ENCODE measurements at regions not wholly inside any gene's neighbourhood (a gene's known extent, or its start where the extent isn't known, plus 50 kb on each side); places are given as distances from the start of the nearest gene placed in this dataset.

GRCh38 chr4:3833326-3833989, 67.3 kb downstream of the ADRA2C start (continued):
- TF ChIP-seq ZBTB40 (IDR thresholded peaks at IDR 0.05; ENCODE audit: borderline replicate concordance) (no peak), SKIL (IDR thresholded peaks at IDR 0.05; ENCODE audit: low read depth, poor library complexity, severe bottlenecking) (no peak), MEF2B (IDR thresholded peaks at IDR 0.05; ENCODE audit: partially characterized antibody, poor library complexity, severe bottlenecking) (no peak), MTA2 (IDR thresholded peaks at IDR 0.05; ENCODE audit: low read depth) (no peak), BCL11A (IDR thresholded peaks at IDR 0.05; ENCODE audit: low read depth, low read length) (no peak), E2F4 (IDR thresholded peaks at IDR 0.05; ENCODE audit: low read depth, low read length) (no peak), SUZ12 (IDR thresholded peaks at IDR 0.05; ENCODE audit: unreplicated experiment) (no peak)

Measured in GM12878 (cell line).